Lower leg skin (tissue), 4 donors: ENCODE measurements at regions not wholly inside any gene's neighbourhood (a gene's known extent, or its start where the extent isn't known, plus 50 kb on each side); places are given as distances from the start of the nearest gene placed in this dataset.

Source experiments
- DNase-seq, 2 donors: peaks; one replicate each; pipeline ENCODE4 v3.0.0-alpha.2; 2019; ENCODE audit warnings: low spot score in 2 of 2
- H3K4me3 ChIP-seq: fragments of 200-600 bp; sonication (generic); 2 replicates; pipeline ENCODE4 v1.5.1; 2017; ENCODE audit warnings: mild to moderate bottlenecking, low read depth; ENCODE audit not compliant: poor library complexity, severe bottlenecking
- POLR2A ChIP-seq, 2 donors: fragments of 450-650 bp; IDR thresholded peaks; one replicate each; pipeline ENCODE4 v1.6.1; 2016 to 2017; ENCODE audit warnings: antibody characterized with exemption in 2 of 2, mild to moderate bottlenecking in 1 of 2, moderate library complexity in 1 of 2
- WGBS, 2 donors: methylation state at CpG; one replicate each; pipeline ENCODE4 v1.1.5; 2018; 5-methylcytosine and 5-hydroxymethylcytosine counted together
- intact Hi-C: fragments of 100-400 bp; cut with DNase I; formaldehyde crosslinking; loops from one replicate; pipeline ENCODE4 v1.15.0; 2023; ENCODE audit warnings: low total_unique reads
- TF ChIP-seq, protein P1 (sequence below), 3 donors: fragments of 450-650 bp; IDR thresholded peaks; one replicate each; pipeline ENCODE4 v1.5.1; 2016; ENCODE audit warnings: antibody characterized with exemption in 3 of 3, mild to moderate bottlenecking in 3 of 3, moderate library complexity in 2 of 3

DNA sequence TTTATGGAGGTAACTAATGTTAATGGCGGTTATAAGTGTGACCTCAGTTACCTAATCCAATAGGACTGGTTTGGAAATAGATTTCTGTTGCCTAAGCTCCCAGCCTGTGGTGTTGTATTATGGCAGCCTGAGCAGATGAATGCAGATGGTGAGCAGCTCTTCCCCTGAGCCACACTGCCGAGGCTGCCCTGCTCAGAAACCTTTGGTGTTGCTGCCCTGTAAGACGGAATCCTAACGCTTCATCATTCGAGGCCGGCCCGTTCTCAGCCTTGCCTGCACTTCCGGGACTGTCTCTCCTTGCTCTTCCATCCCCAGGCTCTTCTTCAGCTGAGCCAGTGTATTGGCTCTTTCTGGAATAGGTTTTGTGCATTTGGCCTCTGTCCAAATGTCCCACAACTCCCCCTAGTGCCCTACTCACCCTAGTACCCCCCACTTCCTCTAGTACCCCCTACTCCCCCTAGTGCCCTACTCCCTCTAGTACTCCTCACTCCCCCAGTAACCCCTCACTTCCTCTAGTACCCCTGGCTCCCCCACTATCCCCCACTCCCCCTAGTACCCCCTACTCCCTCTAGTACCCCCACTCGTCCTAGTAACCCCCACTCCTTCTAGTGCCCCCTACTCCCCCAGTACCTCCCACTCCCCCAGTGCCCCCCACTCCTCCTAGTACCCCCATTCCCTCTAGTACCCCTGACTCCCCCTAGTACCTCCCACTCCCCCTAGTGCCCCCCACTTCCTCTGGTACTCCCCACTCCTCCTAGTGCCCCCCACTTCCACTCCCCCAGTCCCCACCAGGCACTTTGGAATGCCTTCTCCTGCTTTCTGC, 106.0 kb upstream of the TAF1B start:
- DNase-seq = no peak
- WGBS, 2 donors = 69 to 78% methylated on average over 8 of the region's 9 CpGs
- TF ChIP-seq, protein P1, sequence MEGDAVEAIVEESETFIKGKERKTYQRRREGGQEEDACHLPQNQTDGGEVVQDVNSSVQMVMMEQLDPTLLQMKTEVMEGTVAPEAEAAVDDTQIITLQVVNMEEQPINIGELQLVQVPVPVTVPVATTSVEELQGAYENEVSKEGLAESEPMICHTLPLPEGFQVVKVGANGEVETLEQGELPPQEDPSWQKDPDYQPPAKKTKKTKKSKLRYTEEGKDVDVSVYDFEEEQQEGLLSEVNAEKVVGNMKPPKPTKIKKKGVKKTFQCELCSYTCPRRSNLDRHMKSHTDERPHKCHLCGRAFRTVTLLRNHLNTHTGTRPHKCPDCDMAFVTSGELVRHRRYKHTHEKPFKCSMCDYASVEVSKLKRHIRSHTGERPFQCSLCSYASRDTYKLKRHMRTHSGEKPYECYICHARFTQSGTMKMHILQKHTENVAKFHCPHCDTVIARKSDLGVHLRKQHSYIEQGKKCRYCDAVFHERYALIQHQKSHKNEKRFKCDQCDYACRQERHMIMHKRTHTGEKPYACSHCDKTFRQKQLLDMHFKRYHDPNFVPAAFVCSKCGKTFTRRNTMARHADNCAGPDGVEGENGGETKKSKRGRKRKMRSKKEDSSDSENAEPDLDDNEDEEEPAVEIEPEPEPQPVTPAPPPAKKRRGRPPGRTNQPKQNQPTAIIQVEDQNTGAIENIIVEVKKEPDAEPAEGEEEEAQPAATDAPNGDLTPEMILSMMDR (IDR thresholded peaks at IDR 0.05) = no peak
- no peak for TF ChIP-seq POLR2A (IDR thresholded peaks at IDR 0.05)
- H3K4me3 ChIP-seq = no peak overlapping the region
- intact Hi-C loops = loop anchor here (10.0 kb wide), 1 partner anchor 382 kb away; no protein-coding TSS in a partner anchor

DNA sequence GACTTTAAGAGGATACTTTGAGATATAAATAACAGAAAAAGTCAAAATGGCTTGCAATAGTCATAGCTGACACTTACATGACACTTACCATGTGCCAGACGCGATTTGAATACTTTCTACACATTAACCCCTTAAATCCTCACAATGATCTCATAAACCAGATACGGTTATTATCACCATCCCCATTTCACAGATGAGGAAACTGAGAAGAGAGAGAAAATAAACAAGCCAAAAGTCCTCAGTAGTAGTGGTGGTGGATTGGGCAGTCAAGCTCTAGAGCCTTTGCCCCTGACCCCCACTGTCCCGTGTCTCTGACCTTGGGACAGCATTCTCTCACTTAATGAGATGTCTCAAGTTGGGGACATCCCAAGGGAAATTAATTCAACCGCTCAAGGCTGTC, 105.2 kb upstream of the TAF1B start:
- DNase-seq = no peak
- intact Hi-C loops = loop anchor here (10.0 kb wide), 1 partner anchor 383 kb away; no protein-coding TSS in a partner anchor
- WGBS, 2 donors = 70 to 76% methylated on average over 5 of the region's 5 CpGs
- no peak overlapping the region for H3K4me3 ChIP-seq
- TF ChIP-seq, protein P1 (IDR thresholded peaks at IDR 0.05) = no peak
- no peak for TF ChIP-seq POLR2A (IDR thresholded peaks at IDR 0.05)

DNA sequence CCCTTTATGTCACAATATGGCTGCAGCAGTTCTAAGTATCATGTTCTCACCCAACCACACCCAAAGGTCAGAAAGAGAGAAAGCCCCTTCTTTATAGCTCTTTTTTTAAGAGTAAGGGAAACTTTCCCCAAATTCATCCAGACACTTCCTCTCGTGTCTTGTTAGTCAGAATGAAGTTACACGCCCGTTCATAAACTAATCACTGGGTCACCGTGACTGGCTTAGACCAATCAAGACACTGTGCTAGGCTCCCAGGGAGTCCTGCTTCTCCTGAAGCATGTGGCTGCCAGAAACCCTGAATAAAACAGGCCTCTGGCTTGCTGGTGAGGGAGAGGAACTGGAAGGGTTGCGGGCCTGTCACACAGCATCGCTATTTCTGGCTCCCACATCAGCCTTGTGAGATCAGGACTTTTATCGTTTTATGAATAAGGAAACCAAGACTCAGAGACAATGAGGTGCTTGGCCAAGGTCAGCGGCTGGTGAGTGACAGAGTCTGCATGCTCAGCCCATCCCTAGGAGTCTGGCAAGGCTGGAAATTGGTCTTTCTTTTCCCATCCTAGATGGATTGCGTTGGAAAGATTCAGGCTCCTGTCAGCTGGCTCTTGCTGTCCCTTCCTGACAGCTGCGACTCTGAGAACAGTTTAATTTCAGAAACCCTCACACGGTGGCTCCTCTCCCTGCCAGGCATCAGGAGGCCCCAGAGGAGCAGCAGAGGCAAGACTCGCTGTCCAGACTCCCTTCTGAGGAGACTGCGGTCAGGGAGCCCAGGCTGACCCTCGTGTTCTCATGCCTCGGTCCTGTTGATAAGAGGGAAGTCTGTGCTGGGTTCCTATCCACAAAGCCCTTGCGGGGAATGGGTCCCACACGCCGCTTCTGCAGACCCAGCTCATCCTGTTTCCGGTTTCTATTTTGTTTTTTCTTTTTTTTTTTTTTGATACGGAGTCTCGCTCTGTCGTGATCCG, 104.5 kb upstream of the TAF1B start:
- 37 to 44% methylated on average over 23 of the region's 23 CpGs for WGBS, 2 donors
- H3K4me3 ChIP-seq = no peak overlapping the region
- no peak for DNase-seq
- intact Hi-C loops = loop anchor here (10.0 kb wide), 1 partner anchor 384 kb away; no protein-coding TSS in a partner anchor
- TF ChIP-seq, protein P1 (IDR thresholded peaks at IDR 0.05) = no peak
- TF ChIP-seq POLR2A (IDR thresholded peaks at IDR 0.05) = no peak

DNA sequence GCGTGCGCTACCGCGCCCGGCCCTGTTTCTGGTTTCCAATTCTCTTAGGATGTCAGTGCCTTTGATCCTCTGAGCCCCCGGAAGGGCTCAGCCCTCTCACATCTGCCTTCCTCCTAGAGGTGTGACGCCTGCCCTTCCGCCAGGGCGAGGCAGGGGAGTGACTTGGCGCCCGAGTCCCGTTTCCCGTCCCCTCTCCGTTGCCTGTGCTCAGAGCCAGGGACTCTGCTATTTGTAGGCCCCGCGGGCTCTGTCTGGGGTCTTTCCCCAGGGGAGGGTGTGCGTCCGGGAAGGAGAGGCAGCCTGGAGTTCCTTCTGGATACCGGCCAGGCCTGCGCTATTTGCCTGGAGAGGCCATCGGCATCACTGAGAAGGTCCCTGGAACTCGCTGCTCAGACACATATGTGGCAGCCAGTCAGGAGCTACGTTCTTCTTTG, 103.7 kb upstream of the TAF1B start:
- intact Hi-C loops = loop anchor here (10.0 kb wide), 1 partner anchor 385 kb away; no protein-coding TSS in a partner anchor
- DNase-seq = peak; percentile 49 to 92
- no peak for TF ChIP-seq POLR2A (IDR thresholded peaks at IDR 0.05)
- TF ChIP-seq, protein P1 (IDR thresholded peaks at IDR 0.05) = no peak
- H3K4me3 ChIP-seq = no peak overlapping the region
- 40 to 46% methylated on average over 23 of the region's 23 CpGs for WGBS, 2 donors

DNA sequence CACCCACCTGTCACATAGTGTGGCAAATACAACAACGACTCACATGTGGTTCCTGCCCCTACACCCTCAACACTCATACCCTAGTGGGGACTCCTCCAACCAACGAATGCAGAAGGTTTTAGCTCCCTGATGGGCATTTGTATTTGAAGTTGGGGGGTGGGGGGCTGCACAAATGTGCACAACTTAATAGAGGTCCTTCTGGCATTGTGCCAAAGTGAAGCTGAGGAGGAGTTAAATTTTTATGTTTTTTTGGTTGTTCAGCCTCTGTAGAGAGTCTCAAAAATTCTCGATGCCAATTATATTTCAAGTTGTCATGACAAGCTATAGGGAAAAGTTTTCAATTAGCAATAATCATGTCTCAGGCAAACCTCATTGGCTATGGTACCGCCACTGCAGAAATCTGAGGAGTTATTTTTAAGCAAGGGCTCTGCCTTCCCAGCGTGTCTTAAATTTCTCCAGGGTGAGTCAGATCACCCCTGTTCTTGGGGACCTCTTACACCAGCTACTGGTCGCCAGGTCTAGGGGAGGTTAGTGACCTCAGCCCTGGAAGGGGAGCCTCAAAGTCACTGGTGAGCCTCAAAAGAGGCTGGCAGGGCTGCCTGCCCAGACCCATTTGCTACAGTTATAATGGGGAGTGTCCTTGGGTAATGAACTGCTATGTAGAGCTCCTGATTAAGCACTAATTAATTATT, 102.7 kb upstream of the TAF1B start:
- DNase-seq = no peak
- H3K4me3 ChIP-seq = no peak overlapping the region
- TF ChIP-seq POLR2A (IDR thresholded peaks at IDR 0.05) = no peak
- TF ChIP-seq, protein P1 (IDR thresholded peaks at IDR 0.05) = no peak
- intact Hi-C loops = no loop called here
- 71 to 72% methylated on average over 6 of the region's 6 CpGs for WGBS, 2 donors
